Thyroid gland (tissue), 4 donors: ENCODE measurements at regions not wholly inside any gene's neighbourhood (a gene's known extent, or its start where the extent isn't known, plus 50 kb on each side); places are given as distances from the start of the nearest gene placed in this dataset.

Source experiments
- POLR2A ChIP-seq, 2 donors: fragments of 450-650 bp; IDR thresholded peaks; one replicate each; pipeline ENCODE4 v1.6.1; 2017; ENCODE audit warnings: antibody characterized with exemption in 2 of 2, mild to moderate bottlenecking in 2 of 2, moderate library complexity in 1 of 2
- TF ChIP-seq, protein P1 (sequence below), 6 experiments: fragments of 200-600 bp in 3 of 6; fragments of 450-650 bp in 3 of 6; sonication (generic) in 3 of 6; IDR thresholded peaks; one replicate each; pipeline ENCODE4 v1.5.1; 2016 to 2019; ENCODE audit warnings: antibody characterized with exemption in 6 of 6, mild to moderate bottlenecking in 2 of 6, inconsistent platforms in 1 of 6, moderate library complexity in 1 of 6

DNA sequence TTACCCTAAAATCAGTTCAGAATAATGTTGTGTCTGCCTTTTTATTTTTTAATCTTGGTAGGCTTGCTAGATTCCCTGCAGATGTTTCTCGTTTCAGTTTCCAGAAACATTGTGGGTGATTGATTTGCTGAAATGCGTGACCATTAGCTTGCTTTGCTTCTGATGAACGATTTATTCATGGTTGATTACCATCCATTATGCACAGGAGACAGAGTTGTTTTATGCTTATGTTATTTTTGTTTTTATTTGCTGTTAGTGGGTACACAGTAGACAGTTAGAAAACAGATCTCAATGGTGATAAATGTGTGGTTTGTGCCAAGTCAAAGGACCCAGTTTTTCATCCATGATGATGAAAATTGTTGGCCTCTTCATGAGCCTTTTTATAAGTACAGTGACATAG, 455.6 kb upstream of the BOD1L1 start:
- TF ChIP-seq, protein P1, sequence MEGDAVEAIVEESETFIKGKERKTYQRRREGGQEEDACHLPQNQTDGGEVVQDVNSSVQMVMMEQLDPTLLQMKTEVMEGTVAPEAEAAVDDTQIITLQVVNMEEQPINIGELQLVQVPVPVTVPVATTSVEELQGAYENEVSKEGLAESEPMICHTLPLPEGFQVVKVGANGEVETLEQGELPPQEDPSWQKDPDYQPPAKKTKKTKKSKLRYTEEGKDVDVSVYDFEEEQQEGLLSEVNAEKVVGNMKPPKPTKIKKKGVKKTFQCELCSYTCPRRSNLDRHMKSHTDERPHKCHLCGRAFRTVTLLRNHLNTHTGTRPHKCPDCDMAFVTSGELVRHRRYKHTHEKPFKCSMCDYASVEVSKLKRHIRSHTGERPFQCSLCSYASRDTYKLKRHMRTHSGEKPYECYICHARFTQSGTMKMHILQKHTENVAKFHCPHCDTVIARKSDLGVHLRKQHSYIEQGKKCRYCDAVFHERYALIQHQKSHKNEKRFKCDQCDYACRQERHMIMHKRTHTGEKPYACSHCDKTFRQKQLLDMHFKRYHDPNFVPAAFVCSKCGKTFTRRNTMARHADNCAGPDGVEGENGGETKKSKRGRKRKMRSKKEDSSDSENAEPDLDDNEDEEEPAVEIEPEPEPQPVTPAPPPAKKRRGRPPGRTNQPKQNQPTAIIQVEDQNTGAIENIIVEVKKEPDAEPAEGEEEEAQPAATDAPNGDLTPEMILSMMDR (IDR thresholded peaks at IDR 0.05) = no peak
- TF ChIP-seq POLR2A (IDR thresholded peaks at IDR 0.05) = no peak
